Naive thymus-derived CD4-positive, alpha-beta T cell (primary cell): ENCODE measurements at regions not wholly inside any gene's neighbourhood (a gene's known extent, or its start where the extent isn't known, plus 50 kb on each side); places are given as distances from the start of the nearest gene placed in this dataset.

Source experiments
- ATAC-seq: fragments of 150-1000 bp; cut with Tn5 transposase; 2 replicates; pipeline ENCODE4 v1.10.0; 2021; ENCODE audit warnings: mild to moderate bottlenecking, moderate library complexity
- CTCF ChIA-PET: fragments of 350-600 bp; sonication (Branson Sonifier 250); formaldehyde crosslinking; loops from one replicate; lab custom pipeline; 2021; ENCODE audit warnings: antibody characterized with exemption; lab: Charles Lee
- POLR2A ChIA-PET: fragments of 350-600 bp; sonication (Branson Sonifier 250); formaldehyde crosslinking; loops from one replicate; lab custom pipeline; 2021; ENCODE audit warnings: antibody characterized with exemption, inconsistent platforms; lab: Charles Lee
- DNase-seq, 9 donors: peaks; one replicate each; pipeline versions ENCODE4 v3.0.0 to v3.0.0-alpha.2; 2020 to 2022; ENCODE audit warnings: mixed read lengths in 1 of 9
- H3K27ac ChIP-seq: one replicate; pipeline ENCODE4 v1.7.0; 2013; ENCODE audit warnings: mild to moderate bottlenecking, low read depth, low read length, moderate library complexity
- H3K27me3 ChIP-seq, 2 donors: one replicate each; pipeline ENCODE4 v1.7.0; 2013; ENCODE audit warnings: low read length in 2 of 2, mild to moderate bottlenecking in 2 of 2, moderate library complexity in 2 of 2; ENCODE audit not compliant: control insufficient read depth in 2 of 2, insufficient read depth in 2 of 2
- H3K36me3 ChIP-seq, 3 experiments: 1 replicate in 2 of 3; 2 replicates in 1 of 3; pipeline ENCODE4 v1.7.0; 2013; ENCODE audit warnings: low read length in 3 of 3, mild to moderate bottlenecking in 3 of 3, moderate library complexity in 1 of 3; ENCODE audit not compliant: insufficient read depth in 3 of 3, control insufficient read depth in 2 of 3
- H3K4me1 ChIP-seq, 2 donors: one replicate each; pipeline ENCODE4 v1.7.0; 2013; ENCODE audit warnings: low read length in 2 of 2, mild to moderate bottlenecking in 2 of 2, moderate library complexity in 1 of 2; ENCODE audit not compliant: control insufficient read depth in 2 of 2, insufficient read depth in 2 of 2
- H3K4me3 ChIP-seq: 2 replicates; pipeline ENCODE4 v1.7.0; 2013; ENCODE audit warnings: mild to moderate bottlenecking, low read length
- H3K9me3 ChIP-seq, 3 experiments: 1 replicate in 2 of 3; 2 replicates in 1 of 3; pipeline ENCODE4 v1.7.0; 2013; ENCODE audit warnings: low read length in 3 of 3; ENCODE audit not compliant: control insufficient read depth in 2 of 3
- H3K27ac Mint-ChIP-seq, 9 donors: one replicate each; pipeline ENCODE4 v1.8.0; 2020 to 2022; ENCODE audit warnings: mixed read lengths in 9 of 9, mild to moderate bottlenecking in 8 of 9, moderate library complexity in 5 of 9, inconsistent platforms in 2 of 9
- H3K27me3 Mint-ChIP-seq, 5 donors: one replicate each; pipeline ENCODE4 v1.8.0; 2021 to 2022; ENCODE audit warnings: mixed read lengths in 5 of 5, mild to moderate bottlenecking in 1 of 5
- H3K36me3 Mint-ChIP-seq, 5 donors: one replicate each; pipeline ENCODE4 v1.8.0; 2020 to 2022; ENCODE audit warnings: mixed read lengths in 5 of 5, mild to moderate bottlenecking in 3 of 5, inconsistent platforms in 1 of 5
- H3K4me1 Mint-ChIP-seq, 7 donors: one replicate each; pipeline ENCODE4 v1.8.0; 2020 to 2022; ENCODE audit warnings: mixed read lengths in 7 of 7, mild to moderate bottlenecking in 3 of 7, inconsistent platforms in 1 of 7
- H3K4me3 Mint-ChIP-seq, 10 donors: one replicate each; pipeline ENCODE4 v1.8.0; 2020 to 2022; ENCODE audit warnings: mild to moderate bottlenecking in 10 of 10, mixed read lengths in 10 of 10, moderate library complexity in 6 of 10, inconsistent platforms in 2 of 10
- H3K9me3 Mint-ChIP-seq, 11 donors: one replicate each; pipeline ENCODE4 v1.8.0; 2020 to 2022; ENCODE audit warnings: mixed read lengths in 11 of 11, mild to moderate bottlenecking in 4 of 11, inconsistent platforms in 1 of 11, moderate library complexity in 1 of 11
- intact Hi-C, 2 donors: fragments of 100-400 bp; cut with micrococcal nuclease; formaldehyde crosslinking; loops; one replicate each; pipeline ENCODE4 v1.15.1; 2023

- POLR2A ChIA-PET: no interaction called here
- intact Hi-C loops: no loop called here
- H3K27me3 Mint-ChIP-seq: peaks cover 0 to 18% (median 10%) of the 10 kb centered on the region in 5 donors
Measured at GRCh38 chr14:105971593-105972500, 445.5 kb downstream of the TMEM121 start.

DNA sequence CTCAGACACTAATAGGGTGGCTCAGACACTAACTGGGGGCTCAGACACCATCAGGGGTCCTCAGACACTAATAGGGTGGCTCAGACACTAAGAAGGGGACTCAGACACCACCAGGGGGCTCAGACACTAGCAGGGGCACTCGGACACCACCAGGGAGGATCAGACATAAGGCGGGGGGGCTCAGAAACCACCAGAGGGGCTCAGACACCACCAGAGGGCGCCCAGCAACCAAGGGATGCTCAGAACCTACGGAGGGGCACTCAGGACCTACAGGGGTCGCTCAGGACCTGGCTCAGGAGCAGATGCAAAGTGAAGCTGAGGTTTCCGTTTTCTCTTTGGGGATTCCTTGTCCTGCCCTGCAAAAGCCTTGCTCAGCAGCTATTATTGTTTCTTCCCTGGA lies 448.5 kb downstream of the TMEM121 start:
- intact Hi-C loops: loop anchor here (1.0 to 5.0 kb wide), 5 partner anchors 24 to 87 kb away; no protein-coding TSS in a partner anchor
- DNase-seq (peak in 8 of 9 donors; percentile 31 to 59 (median 46)), ATAC-seq (peak; percentile 73)
- CTCF ChIA-PET: interaction anchor here (0.7 to 2.1 kb wide), 11 partner anchors 13 to 225 kb away, joined by 3 to 12 read pairs (median 3); no protein-coding TSS in a partner anchor
- H3K4me3 ChIP-seq: no peak overlapping the region
- H3K27ac Mint-ChIP-seq: peak overlapping the region in 4 of 9 donors; percentile 12 to 76 (median 44)
- peaks cover 10 to 11% of the 10 kb centered on the region in 2 donors for H3K4me1 ChIP-seq
- no peaks in the 10 kb centered on the region for H3K36me3 Mint-ChIP-seq
- peaks cover 0 to 8% (median 0%) of the 10 kb centered on the region in 5 donors for H3K27me3 Mint-ChIP-seq
- peaks cover 0 to 11% (median 8%) of the 10 kb centered on the region in 7 donors for H3K4me1 Mint-ChIP-seq
- no peaks in the 10 kb centered on the region for H3K9me3 Mint-ChIP-seq
- peak overlapping the region in 1 of 10 donors; percentile 21 for H3K4me3 Mint-ChIP-seq
- no peaks in the 10 kb centered on the region for H3K36me3 ChIP-seq
- no peak overlapping the region for H3K27ac ChIP-seq
- H3K27me3 ChIP-seq: peaks cover 0 to 10% of the 10 kb centered on the region in 2 donors
- POLR2A ChIA-PET: interaction anchor here (1.2 to 2.0 kb wide), 2 partner anchors 14 to 30 kb away, joined by 3 to 6 read pairs; no protein-coding TSS in a partner anchor
- H3K9me3 ChIP-seq: no peaks in the 10 kb centered on the region

More at GRCh38 chr14:105971593-105972500, 445.5 kb downstream of the TMEM121 start:
- CTCF ChIA-PET: no interaction called here
- Mint-ChIP-seq H3K27ac (no peak overlapping the region), H3K4me1 (peaks cover 4 to 12% (median 7%) of the 10 kb centered on the region in 7 donors), H3K9me3 (no peaks in the 10 kb centered on the region), H3K4me3 (no peak overlapping the region), H3K36me3 (no peaks in the 10 kb centered on the region)
- DNase-seq: no peak
- Histone ChIP-seq H3K4me1 (peaks cover 10 to 11% of the 10 kb centered on the region in 2 donors), H3K9me3 (no peaks in the 10 kb centered on the region), H3K36me3 (no peaks in the 10 kb centered on the region), H3K27me3 (peaks cover 0 to 7% of the 10 kb centered on the region in 2 donors), H3K27ac (no peak overlapping the region), H3K4me3 (no peak overlapping the region)
- no peak for ATAC-seq

DNA sequence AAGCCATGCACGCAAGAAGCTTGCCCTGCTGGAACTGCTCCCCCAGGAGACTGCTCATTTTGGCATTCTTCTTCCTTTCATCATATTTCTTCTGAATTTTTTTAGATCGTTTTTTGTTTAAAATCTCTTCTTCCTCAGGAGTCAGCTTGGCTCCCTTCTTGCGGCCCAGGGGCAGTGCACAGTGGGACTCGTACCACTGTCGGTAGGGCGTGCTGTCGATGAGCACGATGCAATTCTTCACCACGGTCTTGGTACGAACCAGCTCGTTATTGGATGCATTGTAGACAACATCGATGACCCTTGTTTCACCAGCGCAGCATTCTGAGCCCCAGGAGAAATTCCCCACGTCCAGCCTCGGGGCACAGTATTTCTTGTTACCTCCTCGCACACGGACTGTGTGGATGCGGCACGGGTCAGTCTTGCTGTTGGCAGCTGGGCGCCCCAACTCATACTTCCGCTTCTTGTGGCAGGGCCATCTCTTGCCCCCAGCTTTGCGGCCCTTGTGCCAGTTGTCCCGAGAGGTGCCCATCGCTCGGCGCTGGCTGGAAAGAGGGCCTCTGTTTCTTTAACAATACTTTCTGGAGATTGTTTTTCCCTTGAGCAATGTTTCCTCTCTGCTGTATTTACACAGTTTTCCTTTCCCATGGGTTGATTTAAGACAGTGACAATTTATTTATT lies 452.4 kb downstream of the TMEM121 start:
- ChIA-PET POLR2A (no interaction called here), CTCF (interaction anchor here (3.2 kb wide), 1 partner anchor 23 kb away, joined by 14 read pairs; no protein-coding TSS in a partner anchor)
- intact Hi-C loops: loop anchor here in 1 of 2 donors (5.0 kb wide), 1 partner anchor 84 kb away; no protein-coding TSS in a partner anchor
- ATAC-seq: no peak
- Histone ChIP-seq H3K4me3 (no peak overlapping the region), H3K27ac (no peak overlapping the region), H3K9me3 (no peaks in the 10 kb centered on the region), H3K4me1 (peaks cover 31 to 32% of the 10 kb centered on the region in 2 donors), H3K36me3 (no peaks in the 10 kb centered on the region), H3K27me3 (peaks cover 0 to 10% of the 10 kb centered on the region in 2 donors)
- Mint-ChIP-seq H3K36me3 (no peaks in the 10 kb centered on the region), H3K4me1 (peaks cover 19 to 46% (median 38%) of the 10 kb centered on the region in 7 donors), H3K4me3 (no peak overlapping the region), H3K9me3 (no peaks in the 10 kb centered on the region), H3K27ac (no peak overlapping the region), H3K27me3 (peaks cover 0 to 8% (median 0%) of the 10 kb centered on the region in 5 donors)
- no peak for DNase-seq

DNA sequence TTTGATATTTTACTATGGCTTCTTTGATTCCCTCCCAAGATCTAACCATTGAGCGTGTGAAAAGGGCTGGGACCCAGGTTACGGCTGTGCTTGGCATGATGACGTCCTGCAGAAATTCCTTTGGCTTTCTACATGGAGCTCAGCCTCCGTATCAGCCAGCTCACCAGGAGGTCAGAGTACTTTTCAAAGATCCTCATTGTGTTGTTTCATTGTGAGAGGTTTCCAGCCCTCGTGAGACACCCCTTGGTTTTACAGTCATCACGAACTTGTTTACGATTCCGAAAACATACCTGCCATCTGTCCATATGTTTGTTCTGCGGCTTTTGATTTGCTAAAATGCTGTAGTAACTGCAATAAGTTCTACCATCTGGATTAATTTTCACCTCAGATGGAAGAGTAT lies 453.1 kb downstream of the TMEM121 start:
- intact Hi-C loops: loop anchor here in 1 of 2 donors (5.0 kb wide), 1 partner anchor 83 kb away; no protein-coding TSS in a partner anchor
- no peak overlapping the region for H3K27ac ChIP-seq
- Mint-ChIP-seq H3K36me3 (no peaks in the 10 kb centered on the region), H3K9me3 (no peaks in the 10 kb centered on the region), H3K4me1 (peaks cover 23 to 52% (median 41%) of the 10 kb centered on the region in 7 donors), H3K4me3 (no peak overlapping the region), H3K27ac (peak overlapping the region in 1 of 9 donors; percentile 83), H3K27me3 (peaks cover 0 to 3% (median 0%) of the 10 kb centered on the region in 5 donors)
- POLR2A ChIA-PET: no interaction called here
- H3K9me3 ChIP-seq: no peaks in the 10 kb centered on the region
- CTCF ChIA-PET: interaction anchor here (3.2 kb wide), 1 partner anchor 22 kb away, joined by 14 read pairs; no protein-coding TSS in a partner anchor
- no peak for DNase-seq
- no peak overlapping the region for H3K4me3 ChIP-seq
- no peak for ATAC-seq
- peaks cover 31 to 32% of the 10 kb centered on the region in 2 donors for H3K4me1 ChIP-seq
- H3K36me3 ChIP-seq: no peaks in the 10 kb centered on the region
- peaks cover 0 to 10% of the 10 kb centered on the region in 2 donors for H3K27me3 ChIP-seq

DNA sequence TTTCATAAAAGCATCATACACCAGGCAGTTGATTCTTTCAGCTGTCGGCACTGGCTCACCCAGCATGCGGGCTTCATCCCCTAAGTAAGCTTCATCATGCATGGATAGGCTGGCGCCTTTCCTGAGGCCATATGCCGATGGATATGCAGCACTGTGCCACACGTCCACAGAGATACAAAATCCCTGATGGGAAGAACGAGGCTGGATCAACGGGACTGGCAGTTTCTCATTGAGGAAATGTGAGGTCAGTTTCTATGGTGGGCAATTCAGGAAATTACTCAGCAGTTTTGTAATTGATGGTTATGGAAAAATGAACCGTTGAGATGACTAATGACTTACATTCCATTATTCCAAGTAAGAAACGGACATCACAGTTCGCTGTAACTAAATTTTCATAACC lies 453.8 kb downstream of the TMEM121 start:
- Histone ChIP-seq H3K27me3 (peaks cover 0 to 10% of the 10 kb centered on the region in 2 donors), H3K27ac (no peak overlapping the region), H3K9me3 (no peaks in the 10 kb centered on the region), H3K36me3 (no peaks in the 10 kb centered on the region), H3K4me3 (no peak overlapping the region), H3K4me1 (peaks cover 25 to 32% of the 10 kb centered on the region in 2 donors)
- Mint-ChIP-seq H3K4me3 (peak overlapping the region in 1 of 10 donors; percentile 9), H3K27me3 (peaks cover 0 to 3% (median 0%) of the 10 kb centered on the region in 5 donors), H3K4me1 (peaks cover 25 to 57% (median 44%) of the 10 kb centered on the region in 7 donors), H3K27ac (peak overlapping the region in 3 of 9 donors; percentile 41 to 91 (median 88)), H3K36me3 (no peaks in the 10 kb centered on the region), H3K9me3 (no peaks in the 10 kb centered on the region)
- DNase-seq (no peak), ATAC-seq (no peak)
- intact Hi-C loops: no loop called here
- ChIA-PET POLR2A (interaction anchor here (1.3 kb wide), 1 partner anchor 14 kb away, joined by 3 read pairs; no protein-coding TSS in a partner anchor), CTCF (interaction anchor here (3.2 kb wide), 1 partner anchor 21 kb away, joined by 14 read pairs; no protein-coding TSS in a partner anchor)
